HG02571 (cell line): ENCODE measurements at regions not wholly inside any gene's neighbourhood (a gene's known extent, or its start where the extent isn't known, plus 50 kb on each side); places are given as distances from the start of the nearest gene placed in this dataset.

Experiments used
- ATAC-seq: cut with Tn5 transposase; IDR thresholded peaks from one replicate; pipeline ENCODE4 v1.9.1; 2021; ENCODE audit warnings: mild to moderate bottlenecking, moderate library complexity; ENCODE audit not compliant: unreplicated experiment

DNA sequence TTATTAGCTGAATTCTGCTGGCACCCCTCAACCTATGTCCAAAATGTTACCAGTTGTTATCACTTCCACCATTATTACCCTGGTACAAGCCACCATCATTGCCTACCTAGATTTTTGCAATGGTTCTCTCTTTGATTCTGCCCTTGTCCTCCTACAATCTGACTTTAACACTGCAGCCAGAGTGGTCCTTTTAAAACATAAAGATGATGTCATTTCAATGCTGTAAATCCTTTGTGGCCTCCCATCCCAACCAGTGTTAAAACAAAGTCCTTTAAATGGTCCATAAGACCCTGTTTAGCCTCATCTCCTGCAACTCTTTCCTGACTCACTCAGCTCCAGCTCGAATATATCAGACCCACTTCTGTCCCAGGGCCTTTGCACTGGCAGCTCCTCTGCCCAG, 54.9 kb upstream of the FSTL4 start:
- ATAC-seq, result no peak

DNA sequence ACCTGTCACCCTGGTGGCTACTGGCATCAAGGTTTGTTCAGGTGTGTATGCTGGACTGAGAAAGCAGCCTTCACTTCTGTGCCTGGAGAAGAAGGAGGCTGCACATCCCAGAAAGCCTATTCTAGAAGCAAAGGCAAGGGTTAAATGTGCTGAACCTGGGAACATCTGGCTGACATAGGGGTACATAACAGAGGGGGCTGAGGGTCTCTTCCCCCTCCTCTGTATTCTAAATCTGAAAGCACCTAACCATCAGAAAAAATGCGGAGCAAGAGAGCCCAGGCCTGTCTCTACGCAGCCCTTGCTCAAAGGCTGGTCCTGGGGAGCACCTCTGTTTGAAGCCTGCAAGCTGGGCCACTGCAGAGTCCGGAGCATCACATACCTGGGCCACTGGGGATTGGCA, 53.2 kb upstream of the FSTL4 start:
- ATAC-seq, result no peak

GRCh38 chr5:133664422-133664821, 52.1 kb upstream of the FSTL4 start:
- no peak for ATAC-seq

GRCh38 chr5:133663397-133664054, 51.2 kb upstream of the FSTL4 start:
- ATAC-seq, result no peak

- no peak for ATAC-seq
These were observed 50.2 kb upstream of the FSTL4 start for GRCh38 chr5:133662578-133662977.
